Gastroesophageal sphincter (tissue), 4 donors: ENCODE measurements at regions not wholly inside any gene's neighbourhood (a gene's known extent, or its start where the extent isn't known, plus 50 kb on each side); places are given as distances from the start of the nearest gene placed in this dataset.
A peak's percentile ranks its signal among the peaks of the same experiment; 100 is the strongest.

Source experiments
- ATAC-seq: fragments of 150-250 bp; one replicate; pipeline ENCODE4 v1.9.1; 2016; ENCODE audit warnings: mild to moderate bottlenecking, moderate library complexity
- H3K27ac ChIP-seq, 4 donors: fragments of 200-600 bp; sonication (generic) in 3 of 4; 1 replicate in 3 of 4; 2 replicates in 1 of 4; pipeline ENCODE4 v1.5.1; 2016 to 2019
- H3K27me3 ChIP-seq: fragments of 200-600 bp; sonication (generic); one replicate; pipeline ENCODE4 v1.5.1; 2019
- H3K36me3 ChIP-seq, 2 donors: fragments of 200-600 bp; sonication (generic); one replicate each; pipeline ENCODE4 v1.5.1; 2019; ENCODE audit warnings: control low read depth in 1 of 2
- H3K4me1 ChIP-seq, 3 donors: fragments of 200-600 bp; sonication (generic); 1 replicate in 2 of 3; 2 replicates in 1 of 3; pipeline ENCODE4 v1.5.1; 2016 to 2019; ENCODE audit warnings: control low read depth in 2 of 3
- H3K4me3 ChIP-seq, 2 donors: fragments of 200-600 bp; sonication (generic); one replicate each; pipeline ENCODE4 v1.5.1; 2019; ENCODE audit warnings: mild to moderate bottlenecking in 1 of 2, moderate library complexity in 1 of 2
- H3K9me3 ChIP-seq, 3 donors: fragments of 200-600 bp; sonication (generic); one replicate each; pipeline ENCODE4 v1.5.1; 2017 to 2019; ENCODE audit warnings: control low read depth in 2 of 3
- EP300 ChIP-seq: sonication (generic); formaldehyde crosslinking; IDR thresholded peaks from one replicate; pipeline ENCODE4 v1.6.1; 2017; ENCODE audit warnings: antibody characterized with exemption, mild to moderate bottlenecking
- POLR2A ChIP-seq, 2 donors: fragments of 450-650 bp; IDR thresholded peaks; one replicate each; pipeline ENCODE4 v1.6.1; 2017; ENCODE audit warnings: antibody characterized with exemption in 2 of 2, mild to moderate bottlenecking in 2 of 2, moderate library complexity in 1 of 2
- POLR2AphosphoS5 ChIP-seq: sonication (generic); formaldehyde crosslinking; IDR thresholded peaks from one replicate; pipeline ENCODE4 v1.6.1; 2017; ENCODE audit warnings: antibody characterized with exemption
- WGBS, 2 donors: methylation state at CpG; one replicate each; pipeline ENCODE4 v1.1.5; 2018; ENCODE audit warnings: low coverage in 1 of 2; 5-methylcytosine and 5-hydroxymethylcytosine counted together
- TF ChIP-seq, protein P1 (sequence below), 4 experiments: fragments of 200-600 bp in 2 of 4; fragments of 450-650 bp in 2 of 4; sonication (generic) in 1 of 4; IDR thresholded peaks; one replicate each; pipeline ENCODE4 v1.5.1; 2017 to 2019; ENCODE audit warnings: antibody characterized with exemption in 4 of 4, mild to moderate bottlenecking in 2 of 4, moderate library complexity in 2 of 4

DNA sequence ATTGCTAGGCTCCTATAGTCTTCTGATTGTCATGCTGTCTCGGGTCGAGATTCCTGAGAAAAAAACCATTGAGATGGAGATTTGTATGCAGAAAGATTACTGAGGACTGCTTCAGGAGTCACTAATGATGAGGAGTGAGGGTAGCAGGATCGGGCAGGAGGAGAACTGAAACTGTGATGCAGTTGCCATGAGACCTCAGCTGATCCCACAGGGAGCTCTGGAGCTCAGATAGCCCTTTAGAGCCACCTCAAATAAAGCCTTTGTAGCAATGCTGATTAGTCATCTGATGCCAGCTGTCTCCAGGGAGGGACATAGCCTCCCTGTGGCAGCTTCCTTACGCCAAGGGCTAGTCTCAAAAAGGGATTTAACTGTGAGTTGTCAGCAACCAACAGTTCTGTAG, 256.9 kb downstream of the DMAC1 start:
- Histone ChIP-seq H3K4me1 (no peaks in the 10 kb centered on the region), H3K36me3 (no peaks in the 10 kb centered on the region), H3K27me3 (peaks cover 5% of the 10 kb centered on the region), H3K27ac (no peak overlapping the region), H3K4me3 (no peak overlapping the region), H3K9me3 (no peaks in the 10 kb centered on the region)
- WGBS, 2 donors = 80 to 90% methylated on average over 3 to 4 of the region's 4 CpGs
- ATAC-seq = no peak
- TF ChIP-seq POLR2AphosphoS5 = no peak
- TF ChIP-seq POLR2A (IDR thresholded peaks at IDR 0.05) = no peak
- TF ChIP-seq, protein P1, sequence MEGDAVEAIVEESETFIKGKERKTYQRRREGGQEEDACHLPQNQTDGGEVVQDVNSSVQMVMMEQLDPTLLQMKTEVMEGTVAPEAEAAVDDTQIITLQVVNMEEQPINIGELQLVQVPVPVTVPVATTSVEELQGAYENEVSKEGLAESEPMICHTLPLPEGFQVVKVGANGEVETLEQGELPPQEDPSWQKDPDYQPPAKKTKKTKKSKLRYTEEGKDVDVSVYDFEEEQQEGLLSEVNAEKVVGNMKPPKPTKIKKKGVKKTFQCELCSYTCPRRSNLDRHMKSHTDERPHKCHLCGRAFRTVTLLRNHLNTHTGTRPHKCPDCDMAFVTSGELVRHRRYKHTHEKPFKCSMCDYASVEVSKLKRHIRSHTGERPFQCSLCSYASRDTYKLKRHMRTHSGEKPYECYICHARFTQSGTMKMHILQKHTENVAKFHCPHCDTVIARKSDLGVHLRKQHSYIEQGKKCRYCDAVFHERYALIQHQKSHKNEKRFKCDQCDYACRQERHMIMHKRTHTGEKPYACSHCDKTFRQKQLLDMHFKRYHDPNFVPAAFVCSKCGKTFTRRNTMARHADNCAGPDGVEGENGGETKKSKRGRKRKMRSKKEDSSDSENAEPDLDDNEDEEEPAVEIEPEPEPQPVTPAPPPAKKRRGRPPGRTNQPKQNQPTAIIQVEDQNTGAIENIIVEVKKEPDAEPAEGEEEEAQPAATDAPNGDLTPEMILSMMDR (IDR thresholded peaks at IDR 0.05) = no peak
- no peak for TF ChIP-seq EP300

DNA sequence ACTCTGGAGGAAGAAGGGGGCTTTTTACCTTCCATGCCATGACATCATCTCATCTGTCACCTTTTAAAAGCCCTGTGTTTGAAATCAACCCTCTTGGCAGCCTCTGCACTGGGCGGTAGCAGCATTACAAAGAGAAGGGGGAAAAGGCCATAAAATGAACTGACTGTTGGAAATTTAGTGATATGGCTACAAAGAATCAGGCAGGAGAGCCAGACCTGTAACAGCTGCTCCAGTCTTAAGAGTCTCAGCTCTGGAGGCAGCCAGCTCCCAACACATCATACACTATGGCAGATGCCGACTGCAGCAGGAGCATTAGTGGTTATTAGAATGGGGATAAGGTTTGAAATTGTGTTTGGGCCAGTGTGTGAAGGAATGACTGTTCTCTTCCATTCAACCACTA, 257.5 kb downstream of the DMAC1 start:
- ATAC-seq = no peak
- H3K27ac ChIP-seq = no peak overlapping the region
- no peak overlapping the region for H3K4me3 ChIP-seq
- H3K27me3 ChIP-seq = peaks cover 5% of the 10 kb centered on the region
- no peak for TF ChIP-seq POLR2A (IDR thresholded peaks at IDR 0.05)
- no peak for TF ChIP-seq EP300
- no peak for TF ChIP-seq POLR2AphosphoS5
- TF ChIP-seq, protein P1 (IDR thresholded peaks at IDR 0.05) = no peak
- no peaks in the 10 kb centered on the region for H3K4me1 ChIP-seq
- 66 to 80% methylated on average over 1 to 2 of the region's 2 CpGs for WGBS, 2 donors
- no peaks in the 10 kb centered on the region for H3K36me3 ChIP-seq
- H3K9me3 ChIP-seq = no peaks in the 10 kb centered on the region

DNA sequence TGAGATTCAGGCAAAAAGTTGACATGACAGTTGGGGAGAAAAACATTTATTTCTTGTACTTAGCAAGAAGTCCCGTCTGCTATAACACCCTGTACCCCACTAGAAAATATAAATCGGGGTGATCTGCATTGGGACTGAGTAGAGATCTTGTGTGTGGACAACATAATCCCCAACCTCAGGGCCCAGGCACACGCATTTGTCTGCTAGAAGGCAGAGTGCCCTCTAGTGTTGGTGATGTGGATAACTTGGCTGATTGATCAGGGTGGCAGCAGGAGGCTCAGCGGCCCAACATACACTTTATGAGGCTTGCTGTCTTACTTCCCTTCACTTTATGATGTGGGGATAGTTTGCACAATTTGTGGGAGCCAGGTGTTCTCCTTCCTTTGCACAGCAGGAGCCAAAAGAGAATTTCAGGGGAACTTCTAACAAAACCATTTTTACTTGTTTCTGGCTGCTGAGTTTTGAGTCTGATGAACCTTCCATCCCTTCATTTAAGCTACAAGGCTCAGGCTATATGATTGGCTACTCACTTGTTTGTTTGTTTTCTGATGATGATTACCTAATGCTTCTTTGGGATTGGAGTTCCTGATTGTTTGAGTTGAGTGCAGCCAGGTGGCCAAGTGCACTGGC, 263.2 kb downstream of the DMAC1 start:
- no peak overlapping the region for H3K4me3 ChIP-seq
- no peak overlapping the region for H3K27ac ChIP-seq
- H3K9me3 ChIP-seq = no peaks in the 10 kb centered on the region
- no peaks in the 10 kb centered on the region for H3K4me1 ChIP-seq
- ATAC-seq = no peak
- TF ChIP-seq, protein P1 (IDR thresholded peaks at IDR 0.05) = peak; percentile 5 to 61 (median 26)
- TF ChIP-seq POLR2A (IDR thresholded peaks at IDR 0.05) = no peak
- H3K36me3 ChIP-seq = no peaks in the 10 kb centered on the region
- H3K27me3 ChIP-seq = no peaks in the 10 kb centered on the region
- WGBS, 2 donors = 37 to 62% methylated on average over 3 to 4 of the region's 4 CpGs

DNA sequence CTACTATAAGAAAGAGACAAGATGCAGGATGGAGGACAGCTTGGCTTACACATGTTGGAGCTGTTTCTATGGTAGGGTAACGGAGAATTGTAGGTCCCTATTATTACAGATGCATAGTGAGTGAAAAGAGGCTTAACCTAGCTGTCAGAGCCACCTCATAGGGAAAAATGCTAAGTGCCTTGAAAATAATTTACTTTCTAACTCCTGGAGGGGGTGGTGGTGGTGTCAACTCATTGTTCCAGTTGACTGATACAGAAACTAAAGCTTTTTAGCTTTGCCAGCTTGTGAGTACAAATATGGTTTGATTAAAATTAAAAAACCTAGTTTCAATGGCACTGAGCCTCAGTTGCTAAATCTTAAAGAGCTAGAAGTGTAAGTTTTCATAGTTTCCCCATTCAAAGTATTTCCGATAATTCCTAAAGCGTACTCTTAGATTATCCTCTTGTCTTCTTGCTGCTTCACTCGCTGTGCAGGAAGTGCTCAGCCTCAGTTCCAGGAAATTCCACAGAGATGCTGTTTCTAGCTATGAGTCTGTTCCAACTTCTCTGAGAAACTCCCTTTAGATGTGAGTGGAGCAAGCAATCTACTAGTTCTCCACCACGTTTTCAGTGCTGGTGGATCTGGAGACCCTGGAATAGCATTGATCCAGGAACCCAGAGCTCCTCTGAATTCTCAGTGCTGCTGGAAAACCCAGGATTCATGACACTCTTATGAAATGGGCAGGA, 265.2 kb downstream of the DMAC1 start:
- TF ChIP-seq, protein P1 (IDR thresholded peaks at IDR 0.05) = no peak
- TF ChIP-seq EP300 (no peak), POLR2A (IDR thresholded peaks at IDR 0.05) (no peak), POLR2AphosphoS5 (no peak)

More for the DNA sequence above, 265.2 kb downstream of the DMAC1 start:
- H3K27ac ChIP-seq = no peak overlapping the region
- no peak for ATAC-seq
- no peak overlapping the region for H3K4me3 ChIP-seq
- no peaks in the 10 kb centered on the region for H3K9me3 ChIP-seq
- no peaks in the 10 kb centered on the region for H3K36me3 ChIP-seq
- 79 to 92% methylated on average over 2 to 3 of the region's 5 CpGs for WGBS, 2 donors
- no peaks in the 10 kb centered on the region for H3K27me3 ChIP-seq
- H3K4me1 ChIP-seq = no peaks in the 10 kb centered on the region
